GM21723 (cell line): ENCODE measurements at regions not wholly inside any gene's neighbourhood (a gene's known extent, or its start where the extent isn't known, plus 50 kb on each side); places are given as distances from the start of the nearest gene placed in this dataset.
"Not testable (repeated sequence)": the region's sequence is repeated elsewhere in the genome, so short reads cannot be mapped to it uniquely, and the experiment has no call there.

Experiments
- ATAC-seq: cut with Tn5 transposase; IDR thresholded peaks from one replicate; pipeline ENCODE4 v1.9.1; 2021; ENCODE audit warnings: mild to moderate bottlenecking, moderate library complexity; ENCODE audit not compliant: unreplicated experiment

- not testable (repeated sequence) for ATAC-seq
Measured at GRCh38 chr3:34909679-34910078, 729.6 kb upstream of the ARPP21 start.

DNA sequence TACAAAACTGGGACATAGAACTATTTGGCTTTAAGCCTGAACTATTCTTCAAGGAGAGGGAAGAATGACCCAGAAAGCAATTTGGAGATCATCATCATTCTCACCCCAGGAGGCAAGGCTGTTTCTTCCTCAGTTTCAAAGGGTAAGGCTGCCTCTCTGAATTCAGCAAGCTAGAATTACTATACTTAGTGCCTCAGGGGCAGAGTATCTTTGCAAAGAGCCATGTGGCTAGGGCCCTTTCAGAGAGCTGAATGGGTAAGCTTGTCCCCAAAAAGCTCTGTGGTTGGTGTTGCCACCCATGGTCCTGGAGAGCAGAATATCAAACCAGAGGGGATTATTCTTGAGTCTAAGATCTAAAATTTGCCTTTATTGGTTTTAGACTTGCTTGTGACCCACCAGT is 720.3 kb upstream of the ARPP21 start:
- ATAC-seq, result no peak

- no peak for ATAC-seq
Measured at GRCh38 chr3:34920806-34921205, 718.5 kb upstream of the ARPP21 start.

DNA sequence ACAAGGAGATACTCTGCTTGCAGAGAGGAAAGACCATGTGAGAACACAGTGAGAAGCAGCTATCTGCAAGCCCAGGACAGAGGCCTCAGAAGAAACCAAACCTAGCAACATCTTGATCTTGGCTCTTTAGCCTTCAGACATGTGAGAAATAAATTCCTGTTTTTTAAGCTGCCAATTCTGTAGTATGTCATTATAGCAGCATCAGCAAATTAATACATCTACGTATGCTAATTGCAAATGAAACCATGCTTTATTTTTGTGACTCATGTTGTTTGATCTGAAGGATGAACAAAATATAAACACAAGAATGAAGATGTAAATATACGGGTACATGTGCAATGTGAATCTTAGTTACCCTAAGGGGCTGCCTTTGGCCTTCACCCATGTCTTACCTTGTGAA is 714.4 kb upstream of the ARPP21 start:
- ATAC-seq, result no peak

GRCh38 chr3:34925851-34926250 is 713.5 kb upstream of the ARPP21 start:
- ATAC-seq, result no peak

DNA sequence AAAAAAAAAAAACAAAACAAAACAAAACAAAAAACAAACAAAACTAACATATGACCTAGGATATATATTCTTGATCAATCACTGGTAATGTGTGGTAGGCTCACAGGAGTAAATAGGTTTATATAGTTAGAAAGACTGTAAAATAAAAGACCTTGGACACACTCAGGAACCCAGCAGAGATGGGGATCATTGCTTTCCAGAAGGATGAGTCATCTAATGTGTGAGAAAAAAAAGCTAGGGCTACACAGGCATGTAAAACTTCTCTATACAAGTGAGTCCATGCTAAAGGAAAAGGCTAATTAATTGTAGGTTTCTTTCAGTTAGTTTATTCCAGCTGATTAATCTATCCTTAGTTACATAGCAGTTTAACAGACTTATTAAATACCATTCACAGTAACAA is 710.3 kb upstream of the ARPP21 start:
- ATAC-seq, result no peak

DNA sequence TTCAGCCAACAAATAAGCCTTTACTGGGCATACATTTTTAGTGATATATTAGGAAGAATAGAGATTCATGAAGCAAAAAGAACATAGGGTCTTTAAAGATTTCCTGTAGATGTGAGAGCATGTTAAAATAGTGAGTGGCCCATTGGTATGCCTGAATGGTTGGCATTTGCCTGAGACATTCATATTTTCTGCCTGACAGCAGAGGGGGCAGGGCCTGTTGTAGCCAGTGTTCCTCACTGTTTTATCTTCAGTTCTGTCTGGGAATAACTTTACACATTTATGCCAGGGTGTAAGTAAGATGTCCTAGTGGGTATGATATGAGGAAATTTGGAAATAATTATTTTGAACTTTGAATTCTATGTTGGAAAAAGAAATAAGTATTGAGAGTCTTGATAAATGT is 704.7 kb upstream of the ARPP21 start:
- ATAC-seq, result no peak

DNA sequence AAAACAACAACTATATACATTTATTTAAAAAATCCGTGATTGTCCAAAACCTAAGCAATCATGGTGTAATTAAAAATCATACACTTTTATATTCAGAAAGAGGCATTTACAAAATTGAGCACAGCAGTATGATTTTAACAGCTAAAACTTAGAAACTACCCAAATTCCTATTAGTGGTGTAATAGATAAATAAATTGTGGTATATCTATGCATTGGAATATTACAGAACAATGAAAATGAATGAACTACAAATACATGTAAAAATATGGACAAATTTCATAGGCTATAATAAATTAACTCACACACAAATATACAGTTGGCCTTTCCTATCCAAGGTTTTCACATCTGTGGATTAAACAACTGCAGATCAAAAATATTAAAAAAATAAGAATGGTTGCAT is 700.5 kb upstream of the ARPP21 start:
- no peak for ATAC-seq

GRCh38 chr3:34942256-34942655 is 697.1 kb upstream of the ARPP21 start:
- no peak for ATAC-seq

DNA sequence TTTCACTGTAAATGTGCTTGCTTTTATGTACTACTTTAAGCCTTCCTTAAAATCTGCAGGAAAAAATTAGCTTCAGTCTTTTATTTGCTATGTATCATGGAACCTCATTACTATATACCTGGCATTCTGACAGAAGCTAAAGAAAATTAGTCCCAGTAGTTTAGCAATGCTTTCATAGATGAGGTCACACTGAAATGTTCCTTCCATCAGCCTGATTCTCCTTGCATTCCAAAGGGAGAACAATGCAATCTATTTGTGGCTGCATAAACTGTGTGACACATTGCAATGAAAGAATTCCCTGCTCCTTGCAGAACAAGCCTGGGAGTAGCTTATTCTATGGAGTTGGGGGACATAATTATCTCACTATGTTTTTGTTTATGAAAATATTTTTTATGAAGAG is 691.5 kb upstream of the ARPP21 start:
- no peak for ATAC-seq

- no peak for ATAC-seq
Measured at GRCh38 chr3:34948517-34948916, 690.8 kb upstream of the ARPP21 start.

- ATAC-seq, result no peak
Measured at GRCh38 chr3:34955680-34956079, 683.6 kb upstream of the ARPP21 start.

GRCh38 chr3:34956511-34956910 is 682.8 kb upstream of the ARPP21 start:
- no peak for ATAC-seq

GRCh38 chr3:34957677-34958076 is 681.6 kb upstream of the ARPP21 start:
- ATAC-seq, result no peak

- ATAC-seq, result no peak
Measured at GRCh38 chr3:34969513-34969912, 669.8 kb upstream of the ARPP21 start.

DNA sequence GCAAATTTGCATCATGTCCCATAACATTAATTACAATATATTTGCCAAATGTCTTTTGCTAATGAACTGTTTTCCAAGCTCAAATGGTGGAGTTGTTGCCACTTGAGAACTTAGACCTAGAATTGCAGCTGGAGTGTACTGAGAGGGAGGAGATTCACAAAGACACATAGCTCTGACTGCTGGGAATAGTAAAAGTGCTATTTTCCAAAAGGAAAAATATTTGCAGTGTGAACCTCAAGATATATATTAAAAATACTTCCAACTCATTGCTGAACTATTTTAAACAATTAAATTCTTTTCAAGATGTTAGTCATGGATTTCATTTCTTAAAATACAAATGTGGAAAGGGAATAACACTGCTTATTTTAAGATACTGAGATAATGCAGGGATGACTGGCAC is 666.8 kb upstream of the ARPP21 start:
- ATAC-seq, result no peak

DNA sequence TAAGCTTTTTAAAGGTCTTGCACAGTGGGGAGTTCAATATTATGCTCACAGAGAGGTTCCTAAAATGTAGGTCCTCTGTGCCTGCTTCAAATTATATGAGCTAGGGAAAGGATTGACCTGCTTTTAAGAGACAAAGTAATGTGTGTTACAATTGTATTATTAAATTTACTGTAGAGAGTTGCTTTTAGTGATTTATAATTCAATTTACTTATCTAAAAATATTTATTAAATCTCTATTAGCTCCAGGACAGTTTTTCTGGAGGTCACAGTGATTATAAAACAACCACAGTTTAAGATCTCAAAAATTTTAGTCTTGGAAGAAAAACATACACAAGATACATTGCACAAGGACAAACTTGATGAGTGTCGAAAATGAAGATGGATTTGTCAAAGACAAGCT is 665.7 kb upstream of the ARPP21 start:
- ATAC-seq, result no peak

- no peak for ATAC-seq
Measured at GRCh38 chr3:34983631-34984030, 655.7 kb upstream of the ARPP21 start.

DNA sequence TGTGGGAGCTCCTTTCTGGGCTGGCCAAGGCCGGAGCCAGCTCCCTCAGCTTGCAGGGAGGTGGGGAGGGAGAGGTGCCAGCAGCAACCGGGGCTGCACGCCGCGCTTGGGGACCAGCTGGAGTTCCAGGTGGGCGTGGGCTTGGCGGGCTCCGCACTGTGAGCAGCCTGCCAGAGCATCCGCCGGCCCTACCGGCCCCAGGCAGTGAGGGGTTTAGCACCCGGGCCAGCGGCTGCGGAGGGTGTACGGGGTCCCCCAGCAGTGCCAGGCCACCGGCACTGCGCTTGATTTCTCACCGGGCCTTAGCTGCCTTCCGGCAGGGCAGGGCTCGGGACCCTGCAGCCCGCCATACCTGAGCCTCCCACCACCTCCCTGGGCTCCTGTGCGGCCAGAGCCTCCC is 651.0 kb upstream of the ARPP21 start:
- ATAC-seq, result no peak

DNA sequence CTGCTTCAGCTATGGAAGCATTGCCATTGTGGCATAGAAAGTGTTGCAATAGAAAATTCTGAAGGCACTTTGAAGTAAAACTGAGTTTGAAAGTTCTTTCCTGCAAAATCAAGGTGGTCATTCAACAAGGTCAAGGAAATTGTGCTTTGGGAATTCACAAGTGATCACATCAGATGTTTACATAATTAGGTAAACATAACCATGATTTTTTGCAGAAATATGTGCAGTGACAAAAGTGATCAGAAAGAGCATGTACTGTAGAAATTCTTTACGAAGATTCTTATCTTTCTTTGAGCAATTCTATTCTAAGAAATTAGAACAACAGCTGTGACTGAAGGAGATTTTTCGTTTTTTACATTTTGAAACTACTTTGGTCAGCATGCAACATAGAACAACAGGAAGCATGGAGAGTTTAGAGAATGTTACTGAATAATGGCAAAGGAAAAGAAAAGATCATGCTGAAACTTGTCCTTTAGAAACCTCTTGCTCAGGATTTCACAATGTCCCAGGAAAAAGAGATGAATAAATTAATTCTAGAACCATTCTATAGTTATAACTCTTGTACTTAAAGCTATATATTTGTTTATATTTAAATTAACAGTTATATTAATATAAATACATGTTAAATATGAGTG is 643.4 kb upstream of the ARPP21 start:
- no peak for ATAC-seq

DNA sequence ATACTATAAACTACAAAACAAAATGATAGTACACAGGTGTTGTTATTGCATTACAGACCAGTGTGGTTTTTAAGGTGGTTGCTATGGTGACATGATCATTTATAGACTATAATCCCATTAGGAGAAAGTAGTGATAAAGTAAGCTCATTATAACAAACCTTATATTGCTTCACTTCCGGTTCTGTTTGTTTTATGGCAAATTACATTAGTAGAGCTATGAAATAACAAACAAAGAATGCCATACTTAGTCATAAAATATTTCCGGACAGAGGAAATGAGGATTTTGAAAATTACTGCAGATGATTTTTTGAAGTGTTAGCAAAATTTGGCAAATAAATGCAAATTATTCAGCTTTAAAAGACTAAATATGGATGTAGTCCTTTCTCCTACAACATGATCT is 640.4 kb upstream of the ARPP21 start:
- no peak for ATAC-seq

GRCh38 chr3:35012214-35012613 is 627.1 kb upstream of the ARPP21 start:
- ATAC-seq, result no peak

DNA sequence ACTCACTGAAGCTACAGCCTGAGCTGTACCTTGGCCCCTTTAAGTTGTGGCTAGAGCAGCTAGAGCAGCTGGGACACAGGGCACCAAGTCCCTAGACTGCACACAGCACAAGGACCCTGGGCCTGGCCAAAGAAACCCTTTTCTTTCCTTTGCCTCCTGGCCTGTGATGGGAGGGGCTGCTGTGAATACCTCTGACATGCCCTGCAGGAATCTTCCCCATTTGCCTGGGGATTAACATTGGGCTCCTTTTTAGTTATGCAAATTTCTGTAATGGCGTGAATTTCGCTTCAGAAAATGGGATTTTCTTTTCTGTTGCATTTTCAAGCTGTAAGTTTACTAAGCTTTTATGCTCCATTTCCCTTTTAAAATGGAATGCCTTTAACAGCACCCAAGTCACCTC is 611.2 kb upstream of the ARPP21 start:
- no peak for ATAC-seq
